ENCODE measurements at regions not wholly inside any gene's neighbourhood (a gene's known extent, or its start where the extent isn't known, plus 50 kb on each side); places are given as distances from the start of the nearest gene placed in this dataset.
"Not testable (repeated sequence)": the region's sequence is repeated elsewhere in the genome, so short reads cannot be mapped to it uniquely, and the experiment has no call there.

GRCh38 chr1:121054928-121055327 is 129.2 kb downstream of the FAM72B start:
- DNase-seq = not testable (repeated sequence)

DNA sequence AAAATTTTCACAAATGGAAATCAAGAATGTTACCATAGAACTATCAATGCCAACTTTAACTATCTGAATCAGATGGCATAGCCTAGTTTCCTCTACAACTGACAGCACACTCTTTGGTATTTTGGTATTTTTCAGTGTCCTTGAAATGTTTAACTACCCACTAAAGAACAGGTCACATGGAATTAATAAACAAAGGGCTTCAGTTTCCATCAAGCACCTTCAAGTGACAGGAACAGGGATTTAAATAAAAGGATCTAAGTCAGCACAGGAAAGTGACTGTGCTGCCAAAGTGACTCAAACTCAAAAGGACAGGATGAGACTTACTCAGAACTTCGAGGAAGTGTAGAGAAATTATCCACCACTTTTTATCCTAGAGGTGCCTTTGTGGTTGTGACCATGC is 117.2 kb downstream of the FAM72B start:
- DNase-seq = not testable (repeated sequence)

- not testable (repeated sequence) for DNase-seq
Observed at GRCh38 chr1:121068738-121069499, 115.2 kb downstream of the FAM72B start.

DNA sequence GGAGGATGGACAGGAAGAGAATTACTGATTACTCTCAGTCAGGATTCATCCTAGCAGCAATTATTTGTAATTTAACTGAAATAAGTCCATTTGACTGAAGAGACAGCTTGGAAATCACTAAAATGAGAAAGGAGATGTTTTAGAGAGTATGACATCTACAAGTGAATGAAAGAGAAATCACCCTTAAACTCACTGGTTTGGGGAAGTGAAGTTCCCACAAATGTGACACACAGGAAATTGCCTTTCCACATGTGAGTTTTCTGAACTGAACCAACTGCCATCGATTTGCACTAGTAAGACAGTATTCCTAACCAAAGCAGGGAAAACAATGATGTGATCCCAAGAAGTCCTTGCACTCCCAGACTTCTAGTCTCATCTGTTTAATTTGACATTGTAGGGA is 110.3 kb downstream of the FAM72B start:
- not testable (repeated sequence) for DNase-seq

DNA sequence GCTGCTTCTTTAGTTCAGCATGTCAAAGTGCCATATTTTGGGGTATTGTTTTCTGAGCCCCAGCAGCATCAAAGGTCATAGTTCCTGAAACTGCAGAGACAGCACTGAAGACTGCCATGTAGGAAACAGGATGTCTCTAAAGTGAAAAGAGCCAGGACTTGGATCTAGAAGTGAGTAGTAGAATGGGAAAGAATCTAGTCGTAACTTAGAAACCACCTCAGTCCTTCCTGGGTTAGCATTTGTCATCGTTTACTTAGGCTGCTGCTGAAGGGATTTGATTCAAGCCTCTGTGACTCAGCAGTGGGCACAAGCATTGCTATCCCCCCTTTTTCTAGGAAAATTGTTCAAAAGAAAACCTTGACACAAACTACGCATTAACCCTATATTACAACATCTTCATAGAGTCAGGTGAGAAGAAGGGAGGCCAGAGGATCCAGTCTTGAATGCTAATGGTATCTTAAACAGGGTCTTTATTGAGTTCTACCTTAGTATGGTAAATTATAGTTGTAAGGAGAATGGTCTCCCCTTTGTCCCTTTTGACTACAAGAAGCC is 108.8 kb downstream of the FAM72B start:
- DNase-seq = not testable (repeated sequence)

DNA sequence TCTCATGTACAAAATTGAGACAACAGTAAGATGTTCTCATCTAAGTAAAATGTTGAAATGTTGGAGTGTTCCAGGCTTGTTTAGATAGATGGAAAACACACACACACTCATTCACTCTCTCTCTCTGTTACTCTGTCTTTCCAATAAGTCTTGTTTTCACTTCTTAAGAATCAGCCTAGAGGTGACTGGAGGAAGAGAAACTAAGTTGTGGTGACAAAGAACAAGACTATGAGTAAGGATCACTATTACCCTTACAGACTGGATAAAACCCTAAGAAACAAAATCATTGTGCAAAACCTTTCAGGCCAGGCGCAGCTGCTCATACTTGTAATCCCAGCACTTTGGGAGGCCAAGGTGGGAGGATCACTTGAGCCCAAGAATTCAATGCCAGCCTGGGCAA is 107.5 kb downstream of the FAM72B start:
- DNase-seq = not testable (repeated sequence)

GRCh38 chr1:121079655-121080054 is 104.5 kb downstream of the FAM72B start:
- not testable (repeated sequence) for DNase-seq

DNA sequence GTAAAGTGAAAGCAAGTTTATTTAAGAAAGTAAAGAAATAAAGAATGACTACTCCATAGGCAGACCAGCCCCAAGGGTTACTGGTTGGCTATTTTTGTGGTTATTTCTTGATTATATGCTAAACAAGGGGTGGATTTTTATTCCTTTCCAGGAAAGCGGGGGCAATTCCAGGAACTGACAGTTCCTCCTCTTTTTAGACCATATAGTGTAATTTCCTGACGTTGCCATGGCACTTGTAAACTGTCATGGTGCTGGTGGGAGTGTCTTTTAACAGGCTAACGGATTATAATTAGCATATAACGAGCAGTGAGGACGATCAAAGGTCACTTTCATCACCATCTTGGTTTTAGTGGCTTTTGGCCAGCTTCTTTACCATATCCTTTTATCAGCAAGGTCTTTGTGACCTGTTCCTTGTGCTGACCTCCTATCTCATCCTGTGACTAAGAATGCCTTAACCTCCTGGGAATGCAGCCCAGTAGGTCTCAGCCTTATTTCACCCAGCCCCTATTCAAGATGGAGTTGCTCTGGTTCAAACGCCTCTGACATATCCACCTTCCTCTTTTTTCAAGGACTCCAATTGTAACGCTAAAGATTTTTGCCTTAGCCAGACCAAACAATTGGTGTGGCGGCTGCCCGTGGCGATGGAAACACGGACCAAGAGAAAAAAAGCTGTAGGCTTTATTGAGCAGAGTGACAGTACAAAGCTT is 103.8 kb downstream of the FAM72B start:
- DNase-seq = peak; percentile 77

DNA sequence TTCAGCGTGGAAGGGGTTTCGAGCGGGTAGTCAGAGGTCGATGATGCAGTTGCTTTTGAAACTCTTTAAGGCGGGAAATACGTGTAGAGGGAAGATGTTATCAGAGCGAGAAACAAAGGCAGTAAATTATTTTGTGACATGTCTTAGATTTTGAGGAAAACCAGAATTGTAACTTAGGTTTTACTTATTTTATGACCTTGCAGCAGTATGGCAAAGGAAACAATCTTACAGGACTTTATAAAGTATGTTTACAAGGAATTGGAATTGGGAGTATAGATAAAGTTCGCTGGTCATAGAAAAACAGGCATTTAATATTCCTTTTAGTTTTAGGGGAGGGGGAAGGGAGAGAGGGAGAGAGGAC is 103.3 kb downstream of the FAM72B start:
- DNase-seq = peak; percentile 7

GRCh38 chr1:121081625-121082199 is 102.4 kb downstream of the FAM72B start:
- peak; percentile 5 for DNase-seq

- not testable (repeated sequence) for DNase-seq
Observed at GRCh38 chr1:121082995-121083394, 101.1 kb downstream of the FAM72B start.

DNA sequence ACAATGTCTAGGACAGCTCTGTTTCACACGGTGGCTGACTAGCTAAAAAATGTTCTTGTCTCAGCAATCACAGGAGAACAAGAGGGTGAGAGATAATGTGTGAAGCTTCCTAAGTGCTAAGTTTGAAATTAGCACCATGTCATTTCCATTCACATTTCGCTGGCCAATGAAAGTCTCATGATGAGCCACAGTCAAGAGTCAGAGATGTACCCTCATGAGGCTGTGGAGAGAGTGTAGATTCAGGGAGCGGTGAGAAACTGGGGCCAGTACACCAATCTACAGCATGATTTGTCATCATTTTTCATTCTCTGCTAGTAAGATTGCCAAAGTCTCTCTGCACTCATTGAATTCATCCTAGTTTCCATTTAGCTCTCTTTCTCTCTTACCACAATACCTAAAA is 97.9 kb downstream of the FAM72B start:
- DNase-seq = not testable (repeated sequence)

- DNase-seq = not testable (repeated sequence)
Observed at GRCh38 chr1:121087221-121087620, 96.9 kb downstream of the FAM72B start.

- DNase-seq = not testable (repeated sequence)
Observed at GRCh38 chr1:121088568-121088967, 95.6 kb downstream of the FAM72B start.

- DNase-seq = peak; percentile 77
Observed at GRCh38 chr1:121092329-121092968, 91.7 kb downstream of the FAM72B start.

DNA sequence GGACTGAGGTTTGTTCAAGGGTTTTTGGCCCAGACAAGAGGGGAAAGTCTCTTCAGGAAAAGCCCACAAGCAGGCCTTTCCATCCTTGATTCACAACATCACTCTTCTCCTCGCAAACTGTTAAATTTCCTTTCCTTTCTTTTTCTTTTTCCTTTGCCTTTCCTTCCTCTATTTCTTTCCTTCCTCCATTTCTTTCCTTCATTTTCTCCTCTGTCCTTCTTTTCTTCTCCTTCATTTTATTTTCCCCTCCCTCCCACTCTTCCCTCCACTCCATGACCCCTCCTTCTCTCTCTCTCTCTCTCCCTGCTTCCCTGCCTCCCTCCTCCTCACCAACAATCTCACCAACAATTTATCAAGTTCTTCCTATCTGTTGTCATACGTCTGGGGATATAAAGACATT is 89.1 kb downstream of the FAM72B start:
- not testable (repeated sequence) for DNase-seq

GRCh38 chr1:121097127-121097866 is 86.8 kb downstream of the FAM72B start:
- peak; percentile 63 for DNase-seq

DNA sequence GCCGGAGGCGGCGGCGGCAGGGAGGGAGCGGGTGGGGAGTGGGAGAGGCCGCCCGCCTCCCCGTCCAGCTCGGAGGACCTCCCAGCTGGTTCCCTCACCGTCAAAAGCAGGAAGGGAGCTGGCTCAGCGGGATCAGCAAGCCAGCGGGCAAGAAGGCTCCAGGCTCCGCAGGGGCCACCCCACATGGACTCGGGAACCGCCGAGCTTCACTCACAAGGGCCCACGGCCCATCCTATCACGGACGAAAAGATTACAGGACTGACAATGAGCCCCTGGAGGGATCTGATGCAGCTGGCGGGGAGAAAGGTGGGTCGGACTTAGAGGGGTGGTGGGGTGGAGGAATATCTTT is 86.3 kb downstream of the FAM72B start:
- DNase-seq = not testable (repeated sequence)

- not testable (repeated sequence) for DNase-seq
Observed at GRCh38 chr1:121109025-121109424, 75.1 kb downstream of the FAM72B start.

DNA sequence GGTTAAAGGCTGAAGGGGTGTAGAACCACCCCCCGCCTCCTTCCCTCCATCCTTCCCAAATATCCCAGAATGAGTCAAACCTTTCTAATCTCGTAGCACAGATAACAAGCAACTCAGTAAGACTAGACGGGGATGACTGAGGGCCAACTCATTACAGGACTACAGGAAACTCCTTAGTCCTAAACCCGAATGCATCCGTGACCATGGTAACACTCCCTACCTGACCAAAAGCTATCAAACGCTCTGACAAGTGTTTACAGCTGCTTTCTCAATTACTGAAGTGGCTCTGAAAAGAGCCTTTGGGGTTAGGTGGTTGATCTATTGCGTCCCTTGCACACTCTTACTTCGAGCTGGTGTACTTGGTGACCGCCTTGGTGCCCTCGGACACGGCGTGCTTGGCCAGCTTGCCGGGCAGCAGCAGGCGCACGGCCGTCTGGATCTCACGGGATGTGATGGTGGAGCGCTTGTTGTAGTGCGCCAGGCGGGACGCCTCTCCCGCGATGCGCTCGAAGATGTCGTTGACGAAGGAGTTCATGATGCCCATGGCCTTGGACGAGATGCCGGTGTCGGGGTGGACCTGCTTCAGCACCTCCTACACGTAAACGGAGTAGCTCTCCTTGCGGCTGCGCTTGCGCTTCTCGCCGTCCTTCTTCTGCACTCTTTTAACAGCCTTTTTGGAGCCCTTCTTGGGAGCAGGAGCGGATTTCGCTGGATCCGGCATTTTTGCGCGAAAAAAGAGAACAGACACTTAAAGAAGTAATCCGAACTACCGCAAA is 67.4 kb downstream of the FAM72B start:
- not testable (repeated sequence) for DNase-seq

- DNase-seq = not testable (repeated sequence)
Observed at GRCh38 chr1:121117298-121117611, 66.9 kb downstream of the FAM72B start.

All from hematopoietic multipotent progenitor cell treated with erythropoietin and hydrocortisone succinate and interleukin-3 and kit ligand, for 6 days (in vitro differentiated cells).